ENCODE measurements at regions not wholly inside any gene's neighbourhood (a gene's known extent, or its start where the extent isn't known, plus 50 kb on each side); places are given as distances from the start of the nearest gene placed in this dataset.
"Not testable (repeated sequence)": the region's sequence is repeated elsewhere in the genome, so short reads cannot be mapped to it uniquely, and the experiment has no call there.

- H3K4me3 ChIP-seq; H2AFZ ChIP-seq (ENCODE audit: control insufficient read depth, low read depth, low read length); H4K20me1 ChIP-seq (ENCODE audit: control insufficient read depth, insufficient read depth); H3K4me2 ChIP-seq (ENCODE audit: control insufficient read depth, insufficient read depth); BruUV-seq (replicated peaks); CTCF ChIA-PET; H3K36me3 ChIP-seq (ENCODE audit: control insufficient read depth in 2 of 2, insufficient read depth in 2 of 2, low read length in 1 of 2); FAIRE-seq; H3K9ac ChIP-seq (ENCODE audit: control insufficient read depth, insufficient read depth, low read length); RAD21 ChIA-PET (ENCODE audit: unreplicated experiment); SMC1A ChIA-PET (ENCODE audit: uncharacterized antibody, unreplicated experiment); POLR2A ChIA-PET; H3K27ac ChIP-seq (ENCODE audit: control insufficient read depth, insufficient read depth); in situ Hi-C loops (cut with MboI); intact Hi-C loops (cut with micrococcal nuclease; ENCODE audit: unreplicated experiment); H3K27me3 ChIP-seq (replicated peaks in 1 of 2; ENCODE audit: control insufficient read depth in 2 of 2, insufficient read depth in 2 of 2, low read length in 1 of 2); DNase-seq (ENCODE audit: low read depth, low spot score); H3K79me2 ChIP-seq (ENCODE audit: control insufficient read depth, insufficient read depth, low read length); ATAC-seq; H3K9me3 ChIP-seq (replicated peaks; ENCODE audit: control insufficient read depth, insufficient read depth, low read length); H3K4me1 ChIP-seq (ENCODE audit: control insufficient read depth, insufficient read depth, low read length): not testable (repeated sequence)
- 57% methylated on average over 15 of the region's 15 CpGs for WGBS (ENCODE audit: insufficient coverage, insufficient replicate concordance, low lambda C conversion rate, missing lambda C conversion rate)
These were observed 118.5 kb downstream of the CCDC74A start for GRCh38 chr2:131646220-131646619.

GRCh38 chr2:131646669-131647297 lies 119.1 kb downstream of the CCDC74A start:
- H3K36me3 ChIP-seq (ENCODE audit: control insufficient read depth in 2 of 2, insufficient read depth in 2 of 2, low read length in 1 of 2) = no peaks in the 10 kb centered on the region; a peak in 2 of 4 replicates
- no peak overlapping the region for H3K9ac ChIP-seq (ENCODE audit: control insufficient read depth, insufficient read depth, low read length)
- DNase-seq (ENCODE audit: low read depth, low spot score) (no peak), ATAC-seq (no peak), FAIRE-seq (no peak)
- no peak overlapping the region for H2AFZ ChIP-seq (ENCODE audit: control insufficient read depth, low read depth, low read length)
- H3K27ac ChIP-seq (ENCODE audit: control insufficient read depth, insufficient read depth) = no peak overlapping the region
- H3K79me2 ChIP-seq (ENCODE audit: control insufficient read depth, insufficient read depth, low read length) = no peaks in the 10 kb centered on the region
- no peaks in the 10 kb centered on the region for H3K4me1 ChIP-seq (ENCODE audit: control insufficient read depth, insufficient read depth, low read length)
- RAD21 ChIA-PET (ENCODE audit: unreplicated experiment) = no interaction called here
- CTCF ChIA-PET = no interaction called here
- TF ChIP-seq SREBF2 (IDR thresholded peaks at IDR 0.05; ENCODE audit: low read length) (no peak), MTA2 (IDR thresholded peaks at IDR 0.05; ENCODE audit: low read depth) (no peak), PKNOX1 (IDR thresholded peaks at IDR 0.05) (no peak), ZNF687 (IDR thresholded peaks at IDR 0.05) (no peak), GATAD2B (conservative IDR thresholded peaks at IDR 0.05; ENCODE audit: low read depth) (no peak)
- no peaks in the 10 kb centered on the region; the same call in 2 of the 3 replicates for H3K9me3 ChIP-seq (replicated peaks; ENCODE audit: control insufficient read depth, insufficient read depth, low read length)
- no peak overlapping the region for H3K4me2 ChIP-seq (ENCODE audit: control insufficient read depth, insufficient read depth)
- H3K27me3 ChIP-seq (replicated peaks in 1 of 2; ENCODE audit: control insufficient read depth in 2 of 2, insufficient read depth in 2 of 2, low read length in 1 of 2) = no peaks in the 10 kb centered on the region
- SMC1A ChIA-PET (ENCODE audit: uncharacterized antibody, unreplicated experiment) = no interaction called here
- no peak overlapping the region for H3K4me3 ChIP-seq
- 79% methylated on average over 40 of the region's 47 CpGs for WGBS (ENCODE audit: insufficient coverage, insufficient replicate concordance, low lambda C conversion rate, missing lambda C conversion rate)
- POLR2A ChIA-PET = no interaction called here
- H4K20me1 ChIP-seq (ENCODE audit: control insufficient read depth, insufficient read depth) = no peaks in the 10 kb centered on the region
- intact Hi-C loops (cut with micrococcal nuclease; ENCODE audit: unreplicated experiment) (no loop called here), in situ Hi-C loops (cut with MboI) (no loop called here)
- BruUV-seq (replicated peaks) = no TSS peak

- H3K9ac ChIP-seq (ENCODE audit: control insufficient read depth, insufficient read depth, low read length); DNase-seq (ENCODE audit: low read depth, low spot score); H3K4me3 ChIP-seq; H4K20me1 ChIP-seq (ENCODE audit: control insufficient read depth, insufficient read depth); H3K4me2 ChIP-seq (ENCODE audit: control insufficient read depth, insufficient read depth); H3K9me3 ChIP-seq (replicated peaks; ENCODE audit: control insufficient read depth, insufficient read depth, low read length); in situ Hi-C loops (cut with MboI); H3K27me3 ChIP-seq (replicated peaks in 1 of 2; ENCODE audit: control insufficient read depth in 2 of 2, insufficient read depth in 2 of 2, low read length in 1 of 2); H2AFZ ChIP-seq (ENCODE audit: control insufficient read depth, low read depth, low read length); POLR2A ChIA-PET; H3K27ac ChIP-seq (ENCODE audit: control insufficient read depth, insufficient read depth); BruUV-seq (replicated peaks); RAD21 ChIA-PET (ENCODE audit: unreplicated experiment); ATAC-seq; H3K36me3 ChIP-seq (ENCODE audit: control insufficient read depth in 2 of 2, insufficient read depth in 2 of 2, low read length in 1 of 2); SMC1A ChIA-PET (ENCODE audit: uncharacterized antibody, unreplicated experiment); intact Hi-C loops (cut with micrococcal nuclease; ENCODE audit: unreplicated experiment); H3K79me2 ChIP-seq (ENCODE audit: control insufficient read depth, insufficient read depth, low read length); CTCF ChIA-PET; H3K4me1 ChIP-seq (ENCODE audit: control insufficient read depth, insufficient read depth, low read length); FAIRE-seq: not testable (repeated sequence)
- 4% methylated on average over 3 of the region's 3 CpGs for WGBS (ENCODE audit: insufficient coverage, insufficient replicate concordance, low lambda C conversion rate, missing lambda C conversion rate)
These were observed 120.9 kb downstream of the CCDC74A start for GRCh38 chr2:131648565-131648964.
